K562 (cell line): ENCODE measurements at regions not wholly inside any gene's neighbourhood (a gene's known extent, or its start where the extent isn't known, plus 50 kb on each side); places are given as distances from the start of the nearest gene placed in this dataset.

Source experiments
- ATF6 ChIP-seq: sonication (generic); formaldehyde crosslinking; IDR thresholded peaks from 2 replicates; pipeline ENCODE4 v1.4.0; 2020; ENCODE audit warnings: mild to moderate bottlenecking, missing genetic modification reagents
- BACH1 ChIP-seq: fragments of 200-800 bp; sonication (Bioruptor generic); IDR thresholded peaks from 2 replicates; pipeline ENCODE4 v1.6.1; 2016; ENCODE audit warnings: missing genetic modification characterization, missing compliant biosample characterization
- BCOR ChIP-seq: fragments of 450-650 bp; IDR thresholded peaks from 2 replicates; pipeline ENCODE4 v1.6.1; 2016
- CBFA2T2 ChIP-seq: fragments of 450-650 bp; conservative IDR thresholded peaks from 2 replicates; pipeline ENCODE4 v1.6.1; 2017; ENCODE audit warnings: mild to moderate bottlenecking
- CBX1 ChIP-seq: sonication (generic); IDR thresholded peaks from 2 replicates; pipeline ENCODE4 v1.6.1; 2016; ENCODE audit warnings: antibody characterized with exemption, low read depth, mild to moderate bottlenecking
- ELF4 ChIP-seq: fragments of 450-650 bp; formaldehyde crosslinking; IDR thresholded peaks from 2 replicates; pipeline ENCODE4 v1.4.0; 2022; ENCODE audit warnings: missing genetic modification characterization
- HDAC6 ChIP-seq: IDR thresholded peaks from 2 replicates; pipeline ENCODE4 v1.6.1; 2012; ENCODE audit warnings: low read depth, mild to moderate bottlenecking, control low read depth, inconsistent platforms, low read length, moderate library complexity
- KAT8 ChIP-seq: fragments of 450-650 bp; IDR thresholded peaks from 2 replicates; pipeline ENCODE4 v1.6.1; 2016; ENCODE audit warnings: low read depth, mild to moderate bottlenecking
- KDM2B ChIP-seq: fragments of 250-450 bp; sonication (Bioruptor Pico); IDR thresholded peaks from 2 replicates; pipeline ENCODE4 v1.8.0; 2021; ENCODE audit warnings: mild to moderate bottlenecking, moderate library complexity
- MAFF ChIP-seq: IDR thresholded peaks from 2 replicates; pipeline ENCODE4 v1.6.1; 2012; ENCODE audit warnings: low read length, improper control_type of control experiment
- NCOA1 ChIP-seq: fragments of 450-650 bp; IDR thresholded peaks from 2 replicates; pipeline ENCODE4 v1.6.1; 2016; ENCODE audit warnings: low read depth
- NKRF ChIP-seq: fragments of 450-650 bp; IDR thresholded peaks from 2 replicates; pipeline ENCODE4 v1.6.1; 2016; ENCODE audit warnings: borderline replicate concordance
- NR2C1 ChIP-seq, 2 experiments: fragments of 450-650 bp; IDR thresholded peaks; 2 replicates each; pipeline ENCODE4 v1.6.1; 2017; ENCODE audit warnings: mild to moderate bottlenecking in 2 of 2, antibody characterized with exemption in 1 of 2, inconsistent platforms in 1 of 2, missing compliant biosample characterization in 1 of 2, missing genetic modification characterization in 1 of 2
- POLR3G ChIP-seq: IDR thresholded peaks from 2 replicates; pipeline ENCODE4 v1.6.1; 2011; ENCODE audit not compliant: insufficient read length, insufficient replicate concordance; ENCODE audit errors: extremely low read depth
- SMAD3 ChIP-seq: fragments of 450-650 bp; formaldehyde crosslinking; conservative IDR thresholded peaks from 2 replicates; pipeline ENCODE4 v1.4.0; 2020; ENCODE audit warnings: mild to moderate bottlenecking
- TAF7 ChIP-seq: fragments of 450-650 bp; IDR thresholded peaks from 2 replicates; pipeline ENCODE4 v1.6.1; 2016; ENCODE audit warnings: missing genetic modification characterization, missing compliant biosample characterization
- TCF7L2 ChIP-seq: fragments of 150-350 bp; IDR thresholded peaks from 2 replicates; pipeline ENCODE4 v1.6.1; 2016; ENCODE audit warnings: low read depth, mild to moderate bottlenecking, low read length, moderate library complexity
- U2AF1 ChIP-seq: fragments of 200-400 bp; formaldehyde crosslinking; optimal IDR thresholded peaks from 2 replicates; pipeline ENCODE3; 2017; ENCODE audit warnings: mild to moderate bottlenecking, low read depth, low read length, moderate library complexity
- ZC3H4 ChIP-seq: sonication (generic); formaldehyde crosslinking; IDR thresholded peaks from 2 replicates; pipeline ENCODE4 v1.9.0; 2021; ENCODE audit warnings: missing genetic modification reagents, borderline replicate concordance
- ZFP91 ChIP-seq: sonication (generic); formaldehyde crosslinking; IDR thresholded peaks from 2 replicates; pipeline ENCODE4 v1.8.0; 2022; ENCODE audit warnings: mild to moderate bottlenecking, missing genetic modification reagents
- ZNF263 ChIP-seq: sonication (generic); formaldehyde crosslinking; IDR thresholded peaks from 2 replicates; pipeline ENCODE4 v1.8.0; 2022; ENCODE audit warnings: mild to moderate bottlenecking, missing genetic modification reagents, borderline replicate concordance
- ZNF311 ChIP-seq: fragments of 250-450 bp; sonication (Bioruptor Pico); IDR thresholded peaks from 2 replicates; pipeline ENCODE4 v1.4.0; 2020; ENCODE audit warnings: mild to moderate bottlenecking, moderate library complexity
- ZNF316 ChIP-seq: fragments of 450-650 bp; IDR thresholded peaks from 2 replicates; pipeline ENCODE4 v1.6.1; 2016
- ZNF436 ChIP-seq: fragments of 250-450, 450-650 bp; sonication (Bioruptor Pico); formaldehyde crosslinking; IDR thresholded peaks from 2 replicates; pipeline ENCODE4 v1.7.0; 2020; ENCODE audit warnings: mild to moderate bottlenecking
- ZNF699 ChIP-seq: fragments of 250-450 bp; sonication (Bioruptor Pico); IDR thresholded peaks from 2 replicates; pipeline ENCODE4 v1.8.0; 2021; ENCODE audit warnings: mild to moderate bottlenecking, moderate library complexity; ENCODE audit not compliant: insufficient replicate concordance
- ZNF75A ChIP-seq: fragments of 450-650 bp; formaldehyde crosslinking; IDR thresholded peaks from 2 replicates; pipeline ENCODE4 v1.4.0; 2020; ENCODE audit warnings: mild to moderate bottlenecking
- ZNF76 ChIP-seq: fragments of 250-450 bp; sonication (Bioruptor Pico); IDR thresholded peaks from 2 replicates; pipeline ENCODE4 v1.4.0; 2020; ENCODE audit warnings: mild to moderate bottlenecking, moderate library complexity, borderline replicate concordance
- ZNF766 ChIP-seq: fragments of 200-800 bp; sonication (Bioruptor generic); conservative IDR thresholded peaks from 2 replicates; pipeline ENCODE4 v1.6.1; 2016; ENCODE audit warnings: missing genetic modification characterization, missing compliant biosample characterization

- TF ChIP-seq POLR3G (no peak), ATF6 (CRISPR knock-in tag) (no peak), BACH1 (peak; percentile 77), TAF7 (tag) (no peak; the same call in 1 of the 2 replicates), U2AF1 (no peak), ZNF436 (CRISPR knock-in tag) (no peak), ZNF311 (CRISPR knock-in tag) (no peak), ZNF75A (no peak), NKRF (no peak), ZNF316 (peak; percentile 66; the same call in 1 of the 2 replicates), NR2C1 (IDR thresholded peaks at IDR 0.05) (no peak), NR2C1 (tag; IDR thresholded peaks at IDR 0.05) (peak; percentile 80), CBFA2T2 (no peak), TCF7L2 (no peak), MAFF (peak; percentile 39; the same call in 1 of the 2 replicates), SMAD3 (CRISPR knock-in tag) (0 out of 2 replicates have a peak, but pooled peaks have one; percentile 63), KDM2B (CRISPR knock-in tag) (no peak), ZNF766 (peak; percentile 88; the same call in 1 of the 2 replicates), ZNF76 (CRISPR knock-in tag) (peak; percentile 62; the same call in 1 of the 2 replicates), ZFP91 (CRISPR knock-in tag) (no peak), KAT8 (no peak), HDAC6 (no peak), NCOA1 (no peak), ELF4 (CRISPR knock-in tag) (0 out of 2 replicates have a peak, but pooled peaks have one; percentile 38), ZC3H4 (CRISPR knock-in tag) (no peak), ZNF263 (CRISPR knock-in tag) (no peak), ZNF699 (CRISPR knock-in tag) (no peak), CBX1 (no peak), BCOR (no peak)
Observed at GRCh38 chr6:144849920-144850319, 564.8 kb downstream of the UTRN start (continued).
